GM23338 (cell line): ENCODE measurements at regions not wholly inside any gene's neighbourhood (a gene's known extent, or its start where the extent isn't known, plus 50 kb on each side); places are given as distances from the start of the nearest gene placed in this dataset.

Source experiments
- ATAC-seq: fragments of 200-7000 bp; cut with Tn5 transposase; 3 replicates; pipeline ENCODE4 v1.9.1; 2020
- DNase-seq: peaks from one replicate; pipeline ENCODE4 v3.0.0-alpha.2; 2015; ENCODE audit warnings: low spot score
- H2AFZ ChIP-seq: fragments of 200-600 bp; sonication (generic); 2 replicates; pipeline ENCODE4 v1.8.0; 2016; ENCODE audit warnings: antibody characterized with exemption, mild to moderate bottlenecking, moderate library complexity
- H3F3A ChIP-seq: fragments of 200-600 bp; sonication (generic); replicated peaks from 2 replicates; pipeline ENCODE4 v1.8.0; 2017; ENCODE audit warnings: antibody characterized with exemption, mixed run types, low read depth
- H3K27ac ChIP-seq: fragments of 200-600 bp; sonication (generic); 2 replicates; pipeline ENCODE4 v1.6.1; 2016; ENCODE audit warnings: low read depth
- H3K27me3 ChIP-seq: fragments of 200-600 bp; sonication (generic); 2 replicates; pipeline ENCODE4 v1.8.0; 2016; ENCODE audit warnings: mild to moderate bottlenecking, mixed run types, moderate library complexity; ENCODE audit not compliant: insufficient read depth
- H3K36me3 ChIP-seq: fragments of 200-600 bp; sonication (generic); 2 replicates; pipeline ENCODE4 v1.8.0; 2016; ENCODE audit warnings: mild to moderate bottlenecking; ENCODE audit not compliant: insufficient read depth
- H3K4me1 ChIP-seq: fragments of 200-600 bp; sonication (generic); 2 replicates; pipeline ENCODE4 v1.8.0; 2016; ENCODE audit warnings: mild to moderate bottlenecking, moderate library complexity; ENCODE audit not compliant: insufficient read depth
- H3K4me2 ChIP-seq: fragments of 200-600 bp; sonication (generic); 2 replicates; pipeline ENCODE4 v1.7.1; 2017; ENCODE audit warnings: mixed run types
- H3K4me3 ChIP-seq: fragments of 200-600 bp; sonication (generic); 2 replicates; pipeline ENCODE4 v1.6.1; 2016; ENCODE audit warnings: mixed run types
- H3K79me2 ChIP-seq: fragments of 200-600 bp; sonication (generic); replicated peaks from 2 replicates; pipeline ENCODE4 v1.8.0; 2017; ENCODE audit warnings: mild to moderate bottlenecking; ENCODE audit not compliant: insufficient read depth
- H3K9me2 ChIP-seq: fragments of 200-600 bp; sonication (generic); 2 replicates; pipeline ENCODE4 v1.8.0; 2017; ENCODE audit not compliant: insufficient read depth
- H4K20me1 ChIP-seq: fragments of 200-600 bp; sonication (generic); replicated peaks from 2 replicates; pipeline ENCODE4 v1.8.0; 2017; ENCODE audit warnings: mild to moderate bottlenecking; ENCODE audit not compliant: insufficient read depth
- H3K27ac Mint-ChIP-seq: 2 replicates; pipeline ENCODE4 v1.8.0; 2020; ENCODE audit warnings: inconsistent platforms, mild to moderate bottlenecking, moderate library complexity, mixed read lengths
- H3K27me3 Mint-ChIP-seq: 3 replicates; pipeline ENCODE4 v1.8.0; 2022; ENCODE audit warnings: low read depth, mild to moderate bottlenecking, moderate library complexity, mixed read lengths, inconsistent platforms; ENCODE audit not compliant: insufficient read depth, poor library complexity
- H3K36me3 Mint-ChIP-seq: 3 replicates; pipeline ENCODE4 v1.8.0; 2021; ENCODE audit warnings: low read depth, mild to moderate bottlenecking, inconsistent platforms, moderate library complexity, mixed read lengths
- H3K4me1 Mint-ChIP-seq: 3 replicates; pipeline ENCODE4 v1.8.0; 2020; ENCODE audit warnings: mild to moderate bottlenecking, inconsistent platforms, mixed read lengths
- H3K4me3 Mint-ChIP-seq: 3 replicates; pipeline ENCODE4 v1.8.0; 2021; ENCODE audit warnings: moderate library complexity, mild to moderate bottlenecking, inconsistent platforms, mixed read lengths
- H3K9me3 Mint-ChIP-seq: 3 replicates; pipeline ENCODE4 v1.8.0; 2020; ENCODE audit warnings: moderate library complexity, mild to moderate bottlenecking, inconsistent platforms, mixed read lengths
- CREB1 ChIP-seq: fragments of 250-450 bp; sonication (Bioruptor Pico); IDR thresholded peaks from 2 replicates; pipeline ENCODE4 v1.5.0; 2020; ENCODE audit warnings: low read depth, mild to moderate bottlenecking, moderate library complexity
- EZH2 ChIP-seq: fragments of 200-600 bp; sonication (generic); IDR thresholded peaks from one replicate; pipeline ENCODE4 v1.8.0; 2017; ENCODE audit warnings: antibody characterized with exemption, mild to moderate bottlenecking, low read depth; ENCODE audit not compliant: unreplicated experiment
- EZH2phosphoT487 ChIP-seq: fragments of 200-600 bp; sonication (generic); IDR thresholded peaks from one replicate; pipeline ENCODE4 v1.8.1; 2018; ENCODE audit warnings: antibody characterized with exemption; ENCODE audit not compliant: unreplicated experiment
- JUNB ChIP-seq: IDR thresholded peaks from one replicate; pipeline ENCODE4 v1.6.1; 2016; ENCODE audit warnings: antibody characterized with exemption; ENCODE audit not compliant: unreplicated experiment
- NANOG ChIP-seq: IDR thresholded peaks from 2 replicates; pipeline ENCODE4 v1.6.1; 2016; ENCODE audit warnings: antibody characterized with exemption, borderline replicate concordance
- POLR2AphosphoS5 ChIP-seq: IDR thresholded peaks from 2 replicates; pipeline ENCODE4 v1.6.1; 2016; ENCODE audit warnings: antibody characterized with exemption, low read depth
- STAT1 ChIP-seq: IDR thresholded peaks from one replicate; pipeline ENCODE4 v1.6.1; 2016; ENCODE audit warnings: antibody characterized with exemption; ENCODE audit not compliant: unreplicated experiment
- ZNF114 ChIP-seq: fragments of 250-450 bp; sonication (Bioruptor Pico); IDR thresholded peaks from 2 replicates; pipeline ENCODE4 v1.5.0; 2020; ENCODE audit warnings: mild to moderate bottlenecking, moderate library complexity
- ZNF331 ChIP-seq: fragments of 250-450 bp; sonication (Bioruptor Pico); IDR thresholded peaks from 2 replicates; pipeline ENCODE4 v1.5.0; 2020; ENCODE audit warnings: low read depth, mild to moderate bottlenecking, moderate library complexity
- TF ChIP-seq, protein P1 (sequence below): IDR thresholded peaks from one replicate; pipeline ENCODE4 v1.6.1; 2018; ENCODE audit warnings: antibody characterized with exemption; ENCODE audit not compliant: unreplicated experiment
- TF ChIP-seq, protein P2 (sequence below): IDR thresholded peaks from 2 replicates; pipeline ENCODE4 v1.6.1; 2016; ENCODE audit warnings: antibody characterized with exemption
- TF ChIP-seq, protein P3 (sequence below): fragments of 250-450 bp; sonication (Bioruptor Pico); IDR thresholded peaks from 2 replicates; pipeline ENCODE4 v1.5.0; 2020; ENCODE audit warnings: mild to moderate bottlenecking, moderate library complexity
- TF ChIP-seq, protein P4 (sequence below), 2 experiments: fragments of 200-600 bp in 1 of 2; sonication (generic) in 1 of 2; conservative IDR thresholded peaks; 2 replicates each; pipeline versions ENCODE4 v1.5.1 to v1.6.1; 2016 to 2017; ENCODE audit warnings: antibody characterized with exemption in 2 of 2, low read depth in 2 of 2, mild to moderate bottlenecking in 2 of 2, moderate library complexity in 1 of 2

GRCh38 chr12:28611115-28611435, 420.8 kb downstream of the CCDC91 start:
- TF ChIP-seq STAT1: no peak
- TF ChIP-seq CREB1: no peak
- TF ChIP-seq NANOG: no peak
- TF ChIP-seq, protein P1, sequence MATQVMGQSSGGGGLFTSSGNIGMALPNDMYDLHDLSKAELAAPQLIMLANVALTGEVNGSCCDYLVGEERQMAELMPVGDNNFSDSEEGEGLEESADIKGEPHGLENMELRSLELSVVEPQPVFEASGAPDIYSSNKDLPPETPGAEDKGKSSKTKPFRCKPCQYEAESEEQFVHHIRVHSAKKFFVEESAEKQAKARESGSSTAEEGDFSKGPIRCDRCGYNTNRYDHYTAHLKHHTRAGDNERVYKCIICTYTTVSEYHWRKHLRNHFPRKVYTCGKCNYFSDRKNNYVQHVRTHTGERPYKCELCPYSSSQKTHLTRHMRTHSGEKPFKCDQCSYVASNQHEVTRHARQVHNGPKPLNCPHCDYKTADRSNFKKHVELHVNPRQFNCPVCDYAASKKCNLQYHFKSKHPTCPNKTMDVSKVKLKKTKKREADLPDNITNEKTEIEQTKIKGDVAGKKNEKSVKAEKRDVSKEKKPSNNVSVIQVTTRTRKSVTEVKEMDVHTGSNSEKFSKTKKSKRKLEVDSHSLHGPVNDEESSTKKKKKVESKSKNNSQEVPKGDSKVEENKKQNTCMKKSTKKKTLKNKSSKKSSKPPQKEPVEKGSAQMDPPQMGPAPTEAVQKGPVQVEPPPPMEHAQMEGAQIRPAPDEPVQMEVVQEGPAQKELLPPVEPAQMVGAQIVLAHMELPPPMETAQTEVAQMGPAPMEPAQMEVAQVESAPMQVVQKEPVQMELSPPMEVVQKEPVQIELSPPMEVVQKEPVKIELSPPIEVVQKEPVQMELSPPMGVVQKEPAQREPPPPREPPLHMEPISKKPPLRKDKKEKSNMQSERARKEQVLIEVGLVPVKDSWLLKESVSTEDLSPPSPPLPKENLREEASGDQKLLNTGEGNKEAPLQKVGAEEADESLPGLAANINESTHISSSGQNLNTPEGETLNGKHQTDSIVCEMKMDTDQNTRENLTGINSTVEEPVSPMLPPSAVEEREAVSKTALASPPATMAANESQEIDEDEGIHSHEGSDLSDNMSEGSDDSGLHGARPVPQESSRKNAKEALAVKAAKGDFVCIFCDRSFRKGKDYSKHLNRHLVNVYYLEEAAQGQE: no peak
- TF ChIP-seq, protein P2, sequence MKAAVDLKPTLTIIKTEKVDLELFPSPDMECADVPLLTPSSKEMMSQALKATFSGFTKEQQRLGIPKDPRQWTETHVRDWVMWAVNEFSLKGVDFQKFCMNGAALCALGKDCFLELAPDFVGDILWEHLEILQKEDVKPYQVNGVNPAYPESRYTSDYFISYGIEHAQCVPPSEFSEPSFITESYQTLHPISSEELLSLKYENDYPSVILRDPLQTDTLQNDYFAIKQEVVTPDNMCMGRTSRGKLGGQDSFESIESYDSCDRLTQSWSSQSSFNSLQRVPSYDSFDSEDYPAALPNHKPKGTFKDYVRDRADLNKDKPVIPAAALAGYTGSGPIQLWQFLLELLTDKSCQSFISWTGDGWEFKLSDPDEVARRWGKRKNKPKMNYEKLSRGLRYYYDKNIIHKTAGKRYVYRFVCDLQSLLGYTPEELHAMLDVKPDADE: no peak
- no peak for TF ChIP-seq JUNB
- TF ChIP-seq ZNF114 (CRISPR knock-in tag): no peak
- TF ChIP-seq ZNF331 (CRISPR knock-in tag): no peak
- TF ChIP-seq, protein P3, sequence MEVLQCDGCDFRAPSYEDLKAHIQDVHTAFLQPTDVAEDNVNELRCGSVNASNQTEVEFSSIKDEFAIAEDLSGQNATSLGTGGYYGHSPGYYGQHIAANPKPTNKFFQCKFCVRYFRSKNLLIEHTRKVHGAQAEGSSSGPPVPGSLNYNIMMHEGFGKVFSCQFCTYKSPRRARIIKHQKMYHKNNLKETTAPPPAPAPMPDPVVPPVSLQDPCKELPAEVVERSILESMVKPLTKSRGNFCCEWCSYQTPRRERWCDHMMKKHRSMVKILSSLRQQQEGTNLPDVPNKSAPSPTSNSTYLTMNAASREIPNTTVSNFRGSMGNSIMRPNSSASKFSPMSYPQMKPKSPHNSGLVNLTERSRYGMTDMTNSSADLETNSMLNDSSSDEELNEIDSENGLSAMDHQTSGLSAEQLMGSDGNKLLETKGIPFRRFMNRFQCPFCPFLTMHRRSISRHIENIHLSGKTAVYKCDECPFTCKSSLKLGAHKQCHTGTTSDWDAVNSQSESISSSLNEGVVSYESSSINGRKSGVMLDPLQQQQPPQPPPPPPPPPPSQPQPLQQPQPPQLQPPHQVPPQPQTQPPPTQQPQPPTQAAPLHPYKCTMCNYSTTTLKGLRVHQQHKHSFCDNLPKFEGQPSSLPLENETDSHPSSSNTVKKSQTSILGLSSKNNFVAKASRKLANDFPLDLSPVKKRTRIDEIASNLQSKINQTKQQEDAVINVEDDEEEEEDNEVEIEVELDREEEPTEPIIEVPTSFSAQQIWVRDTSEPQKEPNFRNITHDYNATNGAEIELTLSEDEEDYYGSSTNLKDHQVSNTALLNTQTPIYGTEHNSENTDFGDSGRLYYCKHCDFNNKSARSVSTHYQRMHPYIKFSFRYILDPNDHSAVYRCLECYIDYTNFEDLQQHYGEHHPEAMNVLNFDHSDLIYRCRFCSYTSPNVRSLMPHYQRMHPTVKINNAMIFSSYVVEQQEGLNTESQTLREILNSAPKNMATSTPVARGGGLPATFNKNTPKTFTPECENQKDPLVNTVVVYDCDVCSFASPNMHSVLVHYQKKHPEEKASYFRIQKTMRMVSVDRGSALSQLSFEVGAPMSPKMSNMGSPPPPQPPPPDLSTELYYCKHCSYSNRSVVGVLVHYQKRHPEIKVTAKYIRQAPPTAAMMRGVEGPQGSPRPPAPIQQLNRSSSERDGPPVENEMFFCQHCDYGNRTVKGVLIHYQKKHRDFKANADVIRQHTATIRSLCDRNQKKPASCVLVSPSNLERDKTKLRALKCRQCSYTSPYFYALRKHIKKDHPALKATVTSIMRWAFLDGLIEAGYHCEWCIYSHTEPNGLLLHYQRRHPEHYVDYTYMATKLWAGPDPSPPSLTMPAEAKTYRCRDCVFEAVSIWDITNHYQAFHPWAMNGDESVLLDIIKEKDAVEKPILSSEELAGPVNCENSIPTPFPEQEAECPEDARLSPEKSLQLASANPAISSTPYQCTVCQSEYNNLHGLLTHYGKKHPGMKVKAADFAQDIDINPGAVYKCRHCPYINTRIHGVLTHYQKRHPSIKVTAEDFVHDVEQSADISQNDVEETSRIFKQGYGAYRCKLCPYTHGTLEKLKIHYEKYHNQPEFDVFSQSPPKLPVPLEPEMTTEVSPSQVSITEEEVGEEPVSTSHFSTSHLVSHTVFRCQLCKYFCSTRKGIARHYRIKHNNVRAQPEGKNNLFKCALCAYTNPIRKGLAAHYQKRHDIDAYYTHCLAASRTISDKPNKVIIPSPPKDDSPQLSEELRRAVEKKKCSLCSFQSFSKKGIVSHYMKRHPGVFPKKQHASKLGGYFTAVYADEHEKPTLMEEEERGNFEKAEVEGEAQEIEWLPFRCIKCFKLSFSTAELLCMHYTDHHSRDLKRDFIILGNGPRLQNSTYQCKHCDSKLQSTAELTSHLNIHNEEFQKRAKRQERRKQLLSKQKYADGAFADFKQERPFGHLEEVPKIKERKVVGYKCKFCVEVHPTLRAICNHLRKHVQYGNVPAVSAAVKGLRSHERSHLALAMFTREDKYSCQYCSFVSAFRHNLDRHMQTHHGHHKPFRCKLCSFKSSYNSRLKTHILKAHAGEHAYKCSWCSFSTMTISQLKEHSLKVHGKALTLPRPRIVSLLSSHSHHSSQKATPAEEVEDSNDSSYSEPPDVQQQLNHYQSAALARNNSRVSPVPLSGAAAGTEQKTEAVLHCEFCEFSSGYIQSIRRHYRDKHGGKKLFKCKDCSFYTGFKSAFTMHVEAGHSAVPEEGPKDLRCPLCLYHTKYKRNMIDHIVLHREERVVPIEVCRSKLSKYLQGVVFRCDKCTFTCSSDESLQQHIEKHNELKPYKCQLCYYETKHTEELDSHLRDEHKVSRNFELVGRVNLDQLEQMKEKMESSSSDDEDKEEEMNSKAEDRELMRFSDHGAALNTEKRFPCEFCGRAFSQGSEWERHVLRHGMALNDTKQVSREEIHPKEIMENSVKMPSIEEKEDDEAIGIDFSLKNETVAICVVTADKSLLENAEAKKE: no peak
- TF ChIP-seq, protein P4, sequence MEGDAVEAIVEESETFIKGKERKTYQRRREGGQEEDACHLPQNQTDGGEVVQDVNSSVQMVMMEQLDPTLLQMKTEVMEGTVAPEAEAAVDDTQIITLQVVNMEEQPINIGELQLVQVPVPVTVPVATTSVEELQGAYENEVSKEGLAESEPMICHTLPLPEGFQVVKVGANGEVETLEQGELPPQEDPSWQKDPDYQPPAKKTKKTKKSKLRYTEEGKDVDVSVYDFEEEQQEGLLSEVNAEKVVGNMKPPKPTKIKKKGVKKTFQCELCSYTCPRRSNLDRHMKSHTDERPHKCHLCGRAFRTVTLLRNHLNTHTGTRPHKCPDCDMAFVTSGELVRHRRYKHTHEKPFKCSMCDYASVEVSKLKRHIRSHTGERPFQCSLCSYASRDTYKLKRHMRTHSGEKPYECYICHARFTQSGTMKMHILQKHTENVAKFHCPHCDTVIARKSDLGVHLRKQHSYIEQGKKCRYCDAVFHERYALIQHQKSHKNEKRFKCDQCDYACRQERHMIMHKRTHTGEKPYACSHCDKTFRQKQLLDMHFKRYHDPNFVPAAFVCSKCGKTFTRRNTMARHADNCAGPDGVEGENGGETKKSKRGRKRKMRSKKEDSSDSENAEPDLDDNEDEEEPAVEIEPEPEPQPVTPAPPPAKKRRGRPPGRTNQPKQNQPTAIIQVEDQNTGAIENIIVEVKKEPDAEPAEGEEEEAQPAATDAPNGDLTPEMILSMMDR (conservative IDR thresholded peaks at IDR 0.05; ENCODE audit: low read depth in 2 of 2): no peak
- TF ChIP-seq POLR2AphosphoS5: no peak
- no peak for TF ChIP-seq EZH2phosphoT487
- no peak for TF ChIP-seq EZH2
- peaks cover 22% of the 10 kb centered on the region for H3K9me3 Mint-ChIP-seq
- ATAC-seq: no peak
- no peak overlapping the region for H3K4me3 Mint-ChIP-seq
- Histone ChIP-seq H3K27me3 (no peaks in the 10 kb centered on the region), H4K20me1 (no peaks in the 10 kb centered on the region), H3K4me3 (no peak overlapping the region), H2AFZ (peak overlapping the region; percentile 60; the same call in 1 of the 2 replicates), H3K4me2 (peak overlapping the region; percentile 12; the same call in 1 of the 2 replicates), H3K79me2 (no peaks in the 10 kb centered on the region), H3K27ac (no peak overlapping the region), H3F3A (no peaks in the 10 kb centered on the region), H3K4me1 (peaks cover 16% of the 10 kb centered on the region), H3K36me3 (no peaks in the 10 kb centered on the region; the same call in 1 of the 2 replicates), H3K9me2 (no peaks in the 10 kb centered on the region)
- peak overlapping the region; percentile 7; the same call in 1 of the 2 replicates for H3K27ac Mint-ChIP-seq
- H3K27me3 Mint-ChIP-seq: no peaks in the 10 kb centered on the region
- no peak for DNase-seq
- H3K36me3 Mint-ChIP-seq: peaks cover 22% of the 10 kb centered on the region
- H3K4me1 Mint-ChIP-seq: peaks cover 21% of the 10 kb centered on the region
